ENCODE measurements at regions not wholly inside any gene's neighbourhood (a gene's known extent, or its start where the extent isn't known, plus 50 kb on each side); places are given as distances from the start of the nearest gene placed in this dataset.

DNA sequence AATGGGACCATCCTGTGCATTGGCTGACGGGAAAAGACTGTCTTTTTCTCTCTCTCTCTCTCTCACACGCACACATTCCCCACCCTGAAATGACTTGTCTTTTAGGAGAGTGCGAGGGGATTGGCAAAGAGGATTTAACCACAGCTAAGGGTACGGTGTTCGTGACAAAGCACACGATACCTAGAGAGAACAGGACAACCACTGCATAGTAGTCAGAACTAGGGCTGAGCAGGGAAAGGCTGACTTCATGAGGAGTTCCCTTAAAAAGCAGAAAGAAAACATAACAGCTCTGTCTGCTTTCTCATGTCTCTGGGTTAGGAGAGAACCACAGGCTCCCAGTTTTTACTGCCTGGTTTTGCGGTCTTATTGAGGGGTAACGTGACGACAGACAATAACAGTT is 742.8 kb upstream of the SOX9 start:
- H3K4me3 ChIP-seq, result no peak overlapping the region
- H3K27me3 ChIP-seq, result no peaks in the 10 kb centered on the region
- no peak overlapping the region for H3K27ac ChIP-seq
- H3K79me2 ChIP-seq, result no peaks in the 10 kb centered on the region
- H3K4me1 ChIP-seq (ENCODE audit: insufficient read depth), result peaks cover 8% of the 10 kb centered on the region
- DNase-seq (ENCODE audit: low spot score), result no peak
- no peaks in the 10 kb centered on the region for H4K20me1 ChIP-seq (ENCODE audit: insufficient read depth, poor library complexity, severe bottlenecking)
- no peaks in the 10 kb centered on the region for H3K36me3 ChIP-seq (replicated peaks; ENCODE audit: insufficient read depth, low read depth)
- H3K9me3 ChIP-seq (ENCODE audit: low read depth), result no peaks in the 10 kb centered on the region
- H2AFZ ChIP-seq, result no peak overlapping the region
- TF ChIP-seq, protein P1, sequence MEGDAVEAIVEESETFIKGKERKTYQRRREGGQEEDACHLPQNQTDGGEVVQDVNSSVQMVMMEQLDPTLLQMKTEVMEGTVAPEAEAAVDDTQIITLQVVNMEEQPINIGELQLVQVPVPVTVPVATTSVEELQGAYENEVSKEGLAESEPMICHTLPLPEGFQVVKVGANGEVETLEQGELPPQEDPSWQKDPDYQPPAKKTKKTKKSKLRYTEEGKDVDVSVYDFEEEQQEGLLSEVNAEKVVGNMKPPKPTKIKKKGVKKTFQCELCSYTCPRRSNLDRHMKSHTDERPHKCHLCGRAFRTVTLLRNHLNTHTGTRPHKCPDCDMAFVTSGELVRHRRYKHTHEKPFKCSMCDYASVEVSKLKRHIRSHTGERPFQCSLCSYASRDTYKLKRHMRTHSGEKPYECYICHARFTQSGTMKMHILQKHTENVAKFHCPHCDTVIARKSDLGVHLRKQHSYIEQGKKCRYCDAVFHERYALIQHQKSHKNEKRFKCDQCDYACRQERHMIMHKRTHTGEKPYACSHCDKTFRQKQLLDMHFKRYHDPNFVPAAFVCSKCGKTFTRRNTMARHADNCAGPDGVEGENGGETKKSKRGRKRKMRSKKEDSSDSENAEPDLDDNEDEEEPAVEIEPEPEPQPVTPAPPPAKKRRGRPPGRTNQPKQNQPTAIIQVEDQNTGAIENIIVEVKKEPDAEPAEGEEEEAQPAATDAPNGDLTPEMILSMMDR (IDR thresholded peaks at IDR 0.05; ENCODE audit: poor library complexity), result no peak
- no peak for TF ChIP-seq EZH2 (IDR thresholded peaks at IDR 0.05; ENCODE audit: borderline replicate concordance)
- TF ChIP-seq EZH2phosphoT487 (IDR thresholded peaks at IDR 0.05; ENCODE audit: low read depth, severe bottlenecking, unreplicated experiment), result no peak
- H3K9me2 ChIP-seq (replicated peaks; ENCODE audit: insufficient read depth), result no peaks in the 10 kb centered on the region
- no peak overlapping the region for H3K4me2 ChIP-seq
- 67% methylated on average over 9 of the region's 9 CpGs for WGBS (ENCODE audit: low lambda C conversion rate, missing lambda C conversion rate)

DNA sequence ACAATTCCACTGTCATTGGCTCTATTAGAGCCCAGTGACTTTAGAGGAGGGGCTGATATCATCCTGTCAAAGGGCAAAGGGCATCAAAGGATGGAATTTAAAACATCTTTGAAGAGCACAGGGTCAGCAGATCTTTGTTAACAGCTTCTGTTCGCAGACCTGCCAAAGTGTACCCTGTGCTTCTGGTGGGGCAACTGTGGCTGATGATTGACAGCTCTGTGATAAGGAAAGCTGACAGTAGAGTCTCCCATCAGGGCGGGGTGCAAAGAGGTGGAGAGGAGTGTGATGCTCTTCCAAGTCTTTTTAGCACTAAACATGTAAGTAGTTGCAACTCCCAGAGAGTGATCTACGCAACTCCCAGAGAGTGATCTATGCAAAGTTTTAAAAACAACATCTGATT is 742.1 kb upstream of the SOX9 start:
- Histone ChIP-seq H3K4me3 (no peak overlapping the region), H3K4me1 (ENCODE audit: insufficient read depth) (peaks cover 8% of the 10 kb centered on the region), H3K27me3 (no peaks in the 10 kb centered on the region), H3K36me3 (replicated peaks; ENCODE audit: insufficient read depth, low read depth) (no peaks in the 10 kb centered on the region), H3K27ac (no peak overlapping the region), H4K20me1 (ENCODE audit: insufficient read depth, poor library complexity, severe bottlenecking) (no peaks in the 10 kb centered on the region), H3K9me3 (ENCODE audit: low read depth) (no peaks in the 10 kb centered on the region), H3K9me2 (replicated peaks; ENCODE audit: insufficient read depth) (no peaks in the 10 kb centered on the region), H3K79me2 (no peaks in the 10 kb centered on the region), H2AFZ (no peak overlapping the region), H3K4me2 (no peak overlapping the region)
- no peak for DNase-seq (ENCODE audit: low spot score)
- WGBS (ENCODE audit: low lambda C conversion rate, missing lambda C conversion rate), result 66% methylated on average over 3 of the region's 3 CpGs
- TF ChIP-seq EZH2 (IDR thresholded peaks at IDR 0.05; ENCODE audit: borderline replicate concordance), result no peak
- no peak for TF ChIP-seq EZH2phosphoT487 (IDR thresholded peaks at IDR 0.05; ENCODE audit: low read depth, severe bottlenecking, unreplicated experiment)
- TF ChIP-seq, protein P1 (IDR thresholded peaks at IDR 0.05; ENCODE audit: poor library complexity), result no peak

DNA sequence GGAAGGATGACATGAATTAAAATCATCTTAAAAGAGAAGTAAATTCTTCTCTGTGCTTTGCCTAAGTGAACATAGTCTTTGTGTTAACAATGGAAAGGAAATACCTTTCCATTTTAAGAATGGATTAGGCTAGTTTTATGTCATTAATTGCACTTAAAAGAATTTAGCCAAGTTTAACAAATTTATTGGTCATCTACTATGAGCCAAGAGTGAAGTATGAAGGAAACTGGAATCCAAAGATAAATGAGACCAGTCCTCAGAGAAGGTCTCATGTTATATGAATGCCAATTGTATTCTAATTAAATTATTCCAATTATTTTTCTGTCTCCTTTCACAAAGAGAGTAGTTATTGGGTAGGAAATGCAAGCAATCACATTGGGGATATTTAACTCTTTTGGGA is 741.3 kb upstream of the SOX9 start:
- Histone ChIP-seq H3K27me3 (no peaks in the 10 kb centered on the region), H3K79me2 (no peaks in the 10 kb centered on the region), H3K4me1 (ENCODE audit: insufficient read depth) (peaks cover 8% of the 10 kb centered on the region), H4K20me1 (ENCODE audit: insufficient read depth, poor library complexity, severe bottlenecking) (no peaks in the 10 kb centered on the region), H3K27ac (no peak overlapping the region), H3K9me2 (replicated peaks; ENCODE audit: insufficient read depth) (no peaks in the 10 kb centered on the region), H3K4me3 (no peak overlapping the region), H3K36me3 (replicated peaks; ENCODE audit: insufficient read depth, low read depth) (no peaks in the 10 kb centered on the region), H2AFZ (no peak overlapping the region), H3K4me2 (no peak overlapping the region), H3K9me3 (ENCODE audit: low read depth) (no peaks in the 10 kb centered on the region)
- no peak for DNase-seq (ENCODE audit: low spot score)
- TF ChIP-seq, protein P1 (IDR thresholded peaks at IDR 0.05; ENCODE audit: poor library complexity), result no peak
- no peak for TF ChIP-seq EZH2phosphoT487 (IDR thresholded peaks at IDR 0.05; ENCODE audit: low read depth, severe bottlenecking, unreplicated experiment)
- TF ChIP-seq EZH2 (IDR thresholded peaks at IDR 0.05; ENCODE audit: borderline replicate concordance), result no peak

DNA sequence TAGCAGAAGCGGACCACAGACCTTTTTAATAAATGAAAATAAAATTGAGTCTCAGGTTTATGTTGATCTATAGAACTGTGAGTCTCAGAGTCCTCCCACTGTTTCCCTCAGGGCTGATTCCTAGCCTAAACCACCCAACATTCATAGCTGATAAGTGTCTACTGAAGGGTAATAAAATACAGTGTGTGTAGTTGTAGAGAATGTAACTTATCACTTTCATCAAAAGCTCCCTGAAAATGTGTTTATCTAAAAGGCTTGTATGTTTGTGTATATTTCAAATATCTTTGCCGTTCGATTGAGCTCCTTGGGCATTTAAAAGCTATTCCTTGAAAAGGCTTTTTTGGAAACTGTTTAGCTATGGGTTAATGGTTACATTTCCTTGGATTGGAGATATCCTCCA is 740.3 kb upstream of the SOX9 start:
- Histone ChIP-seq H3K79me2 (no peaks in the 10 kb centered on the region), H2AFZ (no peak overlapping the region), H3K9me2 (replicated peaks; ENCODE audit: insufficient read depth) (no peaks in the 10 kb centered on the region), H4K20me1 (ENCODE audit: insufficient read depth, poor library complexity, severe bottlenecking) (no peaks in the 10 kb centered on the region), H3K27me3 (no peaks in the 10 kb centered on the region), H3K4me2 (peak overlapping the region; percentile 3), H3K27ac (no peak overlapping the region), H3K4me1 (ENCODE audit: insufficient read depth) (peaks cover 8% of the 10 kb centered on the region), H3K36me3 (replicated peaks; ENCODE audit: insufficient read depth, low read depth) (no peaks in the 10 kb centered on the region), H3K4me3 (no peak overlapping the region), H3K9me3 (ENCODE audit: low read depth) (no peaks in the 10 kb centered on the region)
- DNase-seq (ENCODE audit: low spot score), result no peak
- TF ChIP-seq, protein P1 (IDR thresholded peaks at IDR 0.05; ENCODE audit: poor library complexity), result no peak
- TF ChIP-seq EZH2phosphoT487 (IDR thresholded peaks at IDR 0.05; ENCODE audit: low read depth, severe bottlenecking, unreplicated experiment) (no peak), EZH2 (IDR thresholded peaks at IDR 0.05; ENCODE audit: borderline replicate concordance) (no peak)
- 19% methylated on average over 3 of the region's 3 CpGs for WGBS (ENCODE audit: low lambda C conversion rate, missing lambda C conversion rate)

Data from hepatocyte (in vitro differentiated cells).